ENCODE measurements at regions not wholly inside any gene's neighbourhood (a gene's known extent, or its start where the extent isn't known, plus 50 kb on each side); places are given as distances from the start of the nearest gene placed in this dataset.

GRCh38 chrX:39372115-39372514, 570.9 kb downstream of the MID1IP1 start (continued):
- TF ChIP-seq ATF2 (CRISPR knock-in tag; IDR thresholded peaks at IDR 0.05) (no peak), NFIX (CRISPR knock-in tag; IDR thresholded peaks at IDR 0.05; ENCODE audit: low read depth) (no peak)

DNA sequence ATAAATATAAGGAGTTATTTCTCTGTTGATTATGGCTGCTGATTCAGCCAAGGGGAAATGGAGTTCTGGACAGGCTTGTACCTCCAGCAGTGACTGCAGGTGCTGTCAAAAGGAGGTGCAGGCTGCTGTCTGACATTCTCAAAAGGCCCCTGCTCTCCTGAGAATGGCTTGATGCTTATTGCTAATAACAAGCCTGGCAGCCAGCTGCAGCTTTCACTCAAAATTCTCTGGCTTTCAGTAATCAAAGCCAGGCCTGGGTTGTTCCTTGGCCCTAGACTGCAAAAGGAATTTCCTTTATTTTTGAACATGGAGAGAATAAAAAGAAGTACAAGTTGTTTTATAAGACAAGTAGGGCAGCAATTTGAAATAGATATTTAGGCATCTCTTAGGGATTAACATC, 575.9 kb downstream of the MID1IP1 start:
- intact Hi-C loops (cut with micrococcal nuclease) (no loop called here), in situ Hi-C loops (cut with MboI) (no loop called here)
- H3K79me2 ChIP-seq (ENCODE audit: control insufficient read depth, insufficient read depth, low read length), result no peaks in the 10 kb centered on the region
- BruUV-seq (replicated peaks), result no TSS peak
- no peak overlapping the region for H3K4me3 ChIP-seq
- H3K9ac ChIP-seq (ENCODE audit: insufficient read depth in 1 of 2, low read depth in 2 of 2, low read length in 2 of 2), result no peak overlapping the region
- no peak for ATAC-seq
- DNase-seq (ENCODE audit: extremely low read depth in 1 of 4, low spot score in 3 of 4), result no peak
- no peak overlapping the region for H3K4me2 ChIP-seq (ENCODE audit: insufficient read depth, low read length)
- POLR2A ChIA-PET, result no interaction called here
- no peaks in the 10 kb centered on the region for H4K20me1 ChIP-seq (replicated peaks; ENCODE audit: control insufficient read depth, insufficient read depth, low read length)
- H3K4me1 ChIP-seq (replicated peaks in 1 of 2; ENCODE audit: control insufficient read depth in 2 of 2, insufficient read depth in 2 of 2, low read length in 2 of 2), result no peaks in the 10 kb centered on the region
- no peaks in the 10 kb centered on the region for H3K9me1 ChIP-seq (ENCODE audit: control insufficient read depth, insufficient read depth, low read length)
- CTCF ChIA-PET (ENCODE audit: low intra/inter-chr PET ratio), result no interaction called here
- H3K27me3 ChIP-seq (ENCODE audit: control insufficient read depth in 2 of 2, insufficient read depth in 2 of 2, low read length in 2 of 2), result peaks cover 0 to 4% of the 10 kb centered on the region in 2 experiments; a peak in 2 of 5 replicates
- H3K27ac ChIP-seq (ENCODE audit: extremely low read depth, low read depth, low read length), result no peak overlapping the region
- FAIRE-seq, result no peak
- H2AFZ ChIP-seq (ENCODE audit: low read depth, low read length), result no peak overlapping the region
- no peaks in the 10 kb centered on the region for H3K36me3 ChIP-seq (ENCODE audit: control insufficient read depth, insufficient read depth, low read length)
- no peaks in the 10 kb centered on the region for H3K9me3 ChIP-seq (replicated peaks; ENCODE audit: control insufficient read depth, insufficient read depth, low read depth, low read length)
- no peak for TF ChIP-seq TCF3 (CRISPR knock-in tag; IDR thresholded peaks at IDR 0.05)
- TF ChIP-seq BRD4 (IDR thresholded peaks at IDR 0.05), result no peak
- TF ChIP-seq, protein P1, sequence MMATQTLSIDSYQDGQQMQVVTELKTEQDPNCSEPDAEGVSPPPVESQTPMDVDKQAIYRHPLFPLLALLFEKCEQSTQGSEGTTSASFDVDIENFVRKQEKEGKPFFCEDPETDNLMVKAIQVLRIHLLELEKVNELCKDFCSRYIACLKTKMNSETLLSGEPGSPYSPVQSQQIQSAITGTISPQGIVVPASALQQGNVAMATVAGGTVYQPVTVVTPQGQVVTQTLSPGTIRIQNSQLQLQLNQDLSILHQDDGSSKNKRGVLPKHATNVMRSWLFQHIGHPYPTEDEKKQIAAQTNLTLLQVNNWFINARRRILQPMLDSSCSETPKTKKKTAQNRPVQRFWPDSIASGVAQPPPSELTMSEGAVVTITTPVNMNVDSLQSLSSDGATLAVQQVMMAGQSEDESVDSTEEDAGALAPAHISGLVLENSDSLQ (IDR thresholded peaks at IDR 0.05), result no peak
- TF ChIP-seq HMG20B (CRISPR knock-in tag; IDR thresholded peaks at IDR 0.05), result no peak
- no peak for TF ChIP-seq NR2F6 (CRISPR knock-in tag; IDR thresholded peaks at IDR 0.05)
- TF ChIP-seq, protein P2, sequence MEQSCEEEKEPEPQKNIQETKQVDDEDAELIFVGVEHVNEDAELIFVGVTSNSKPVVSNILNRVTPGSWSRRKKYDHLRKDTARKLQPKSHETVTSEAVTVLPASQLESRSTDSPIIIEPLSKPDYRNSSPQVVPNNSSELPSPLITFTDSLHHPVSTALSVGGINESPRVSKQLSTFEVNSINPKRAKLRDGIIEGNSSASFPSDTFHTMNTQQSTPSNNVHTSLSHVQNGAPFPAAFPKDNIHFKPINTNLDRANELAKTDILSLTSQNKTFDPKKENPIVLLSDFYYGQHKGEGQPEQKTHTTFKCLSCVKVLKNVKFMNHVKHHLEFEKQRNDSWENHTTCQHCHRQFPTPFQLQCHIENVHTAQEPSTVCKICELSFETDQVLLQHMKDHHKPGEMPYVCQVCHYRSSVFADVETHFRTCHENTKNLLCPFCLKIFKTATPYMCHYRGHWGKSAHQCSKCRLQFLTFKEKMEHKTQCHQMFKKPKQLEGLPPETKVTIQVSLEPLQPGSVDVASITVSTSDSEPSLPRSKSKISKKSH (CRISPR knock-in tag; IDR thresholded peaks at IDR 0.05), result no peak
- no peak for TF ChIP-seq CBX1 (IDR thresholded peaks at IDR 0.05; ENCODE audit: low read depth)
- no peak for TF ChIP-seq ZNF217 (CRISPR knock-in tag; IDR thresholded peaks at IDR 0.05)
- TF ChIP-seq, protein P3, sequence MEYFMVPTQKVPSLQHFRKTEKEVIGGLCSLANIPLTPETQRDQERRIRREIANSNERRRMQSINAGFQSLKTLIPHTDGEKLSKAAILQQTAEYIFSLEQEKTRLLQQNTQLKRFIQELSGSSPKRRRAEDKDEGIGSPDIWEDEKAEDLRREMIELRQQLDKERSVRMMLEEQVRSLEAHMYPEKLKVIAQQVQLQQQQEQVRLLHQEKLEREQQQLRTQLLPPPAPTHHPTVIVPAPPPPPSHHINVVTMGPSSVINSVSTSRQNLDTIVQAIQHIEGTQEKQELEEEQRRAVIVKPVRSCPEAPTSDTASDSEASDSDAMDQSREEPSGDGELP (CRISPR knock-in tag; IDR thresholded peaks at IDR 0.05; ENCODE audit: borderline replicate concordance), result no peak
- no peak for TF ChIP-seq NR2C1 (IDR thresholded peaks at IDR 0.05)
- TF ChIP-seq NR2C1 (tag; IDR thresholded peaks at IDR 0.05), result no peak
- no peak for TF ChIP-seq MBD2 (IDR thresholded peaks at IDR 0.05; ENCODE audit: borderline replicate concordance, low read depth)
- no peak for TF ChIP-seq ZNF184 (CRISPR knock-in tag; IDR thresholded peaks at IDR 0.05)
- TF ChIP-seq ATF7 (IDR thresholded peaks at IDR 0.05), result no peak
- TF ChIP-seq E2F5 (CRISPR knock-in tag; IDR thresholded peaks at IDR 0.05), result no peak
- TF ChIP-seq ZNF175 (CRISPR knock-in tag; IDR thresholded peaks at IDR 0.05; ENCODE audit: low read depth), result no peak
- TF ChIP-seq SMC3 (conservative IDR thresholded peaks at IDR 0.05; ENCODE audit: insufficient read depth, low read depth, low read length), result no peak
